Gastrocnemius medialis (tissue), 4 donors: ENCODE measurements at regions not wholly inside any gene's neighbourhood (a gene's known extent, or its start where the extent isn't known, plus 50 kb on each side); places are given as distances from the start of the nearest gene placed in this dataset.

Source experiments
- ATAC-seq, 2 donors: fragments of 150-250 bp; one replicate each; pipeline ENCODE4 v1.9.1; 2016
- DNase-seq, 2 donors: peaks; one replicate each; pipeline ENCODE4 v3.0.0-alpha.2; 2019
- H3K27ac ChIP-seq, 4 donors: fragments of 200-600 bp; sonication (generic); 1 replicate in 1 of 4; 2 replicates in 3 of 4; pipeline ENCODE4 v1.5.1; 2016 to 2018; ENCODE audit warnings: mild to moderate bottlenecking in 2 of 4, moderate library complexity in 1 of 4
- H3K27me3 ChIP-seq, 3 donors: fragments of 200-600 bp; sonication (generic) in 2 of 3; 1 replicate in 1 of 3; 2 replicates in 2 of 3; pipeline versions ENCODE4 v1.5.1 to v1.6.0; 2016 to 2019; ENCODE audit warnings: mild to moderate bottlenecking in 1 of 3, moderate library complexity in 1 of 3
- H3K36me3 ChIP-seq, 2 donors: fragments of 200-600 bp; sonication (generic) in 1 of 2; one replicate each; pipeline ENCODE4 v1.5.1; 2017 to 2018
- H3K4me1 ChIP-seq, 2 donors: fragments of 200-600 bp; sonication (generic) in 1 of 2; one replicate each; pipeline ENCODE4 v1.5.1; 2016 to 2017; ENCODE audit warnings: mild to moderate bottlenecking in 2 of 2
- H3K4me3 ChIP-seq, 4 donors: fragments of 200-600 bp; sonication (generic) in 3 of 4; 1 replicate in 1 of 4; 2 replicates in 3 of 4; pipeline ENCODE4 v1.5.1; 2016 to 2019; ENCODE audit warnings: mild to moderate bottlenecking in 2 of 4
- H3K9me3 ChIP-seq, 3 donors: fragments of 200-600 bp; sonication (generic) in 2 of 3; 1 replicate in 1 of 3; 2 replicates in 2 of 3; pipeline ENCODE4 v1.5.1; 2016 to 2019
- CTCF ChIP-seq, 5 experiments: fragments of 450-650 bp in 3 of 5; fragments of 200-600 bp in 2 of 5; sonication (generic) in 2 of 5; IDR thresholded peaks in 4 of 5; conservative IDR thresholded peaks in 1 of 5; 1 replicate in 4 of 5; 2 replicates in 1 of 5; pipeline ENCODE4 v1.5.1; 2016 to 2019; ENCODE audit warnings: antibody characterized with exemption in 5 of 5, mild to moderate bottlenecking in 3 of 5, moderate library complexity in 3 of 5
- POLR2A ChIP-seq, 2 donors: fragments of 450-650 bp; IDR thresholded peaks; one replicate each; pipeline ENCODE4 v1.6.1; 2017; ENCODE audit warnings: antibody characterized with exemption in 2 of 2, mild to moderate bottlenecking in 2 of 2, moderate library complexity in 2 of 2
- in situ Hi-C, 4 donors: fragments of 200-750 bp; cut with MboI; loops; one replicate each; pipeline versions ENCODE4 v1.15.0 to v1.8.0; 2017; ENCODE audit warnings: low sequenced_read_pairs in 4 of 4
- intact Hi-C: fragments of 100-400 bp; cut with DNase I; formaldehyde crosslinking; loops from one replicate; pipeline ENCODE4 v1.15.1; 2023; ENCODE audit warnings: low total_unique reads

- ATAC-seq (no peak), DNase-seq (no peak)
- H3K4me1 ChIP-seq: no peaks in the 10 kb centered on the region
- in situ Hi-C loops (no loop called here), intact Hi-C loops (no loop called here)
- no peak overlapping the region for H3K4me3 ChIP-seq
- H3K27me3 ChIP-seq: no peaks in the 10 kb centered on the region
- no peak overlapping the region for H3K27ac ChIP-seq
- no peaks in the 10 kb centered on the region for H3K9me3 ChIP-seq
- TF ChIP-seq POLR2A (IDR thresholded peaks at IDR 0.05) (no peak), CTCF (IDR thresholded peaks at IDR 0.05 in 4 of 5, conservative IDR thresholded peaks at IDR 0.05 in 1 of 5) (no peak)
- H3K36me3 ChIP-seq: no peaks in the 10 kb centered on the region
Observed at GRCh38 chr9:31629292-31629691, 755.2 kb upstream of the ACO1 start.

GRCh38 chr9:31637265-31637664, 747.2 kb upstream of the ACO1 start:
- Histone ChIP-seq H3K27me3 (no peaks in the 10 kb centered on the region), H3K9me3 (no peaks in the 10 kb centered on the region), H3K36me3 (no peaks in the 10 kb centered on the region), H3K4me1 (no peaks in the 10 kb centered on the region), H3K4me3 (no peak overlapping the region), H3K27ac (no peak overlapping the region)
- DNase-seq (no peak), ATAC-seq (no peak)
- TF ChIP-seq CTCF (IDR thresholded peaks at IDR 0.05 in 4 of 5, conservative IDR thresholded peaks at IDR 0.05 in 1 of 5) (no peak), POLR2A (IDR thresholded peaks at IDR 0.05) (no peak)
- in situ Hi-C loops (no loop called here), intact Hi-C loops (no loop called here)

- ATAC-seq (no peak), DNase-seq (no peak)
- in situ Hi-C loops: no loop called here
- Histone ChIP-seq H3K4me3 (no peak overlapping the region), H3K27ac (no peak overlapping the region), H3K9me3 (no peaks in the 10 kb centered on the region), H3K27me3 (no peaks in the 10 kb centered on the region), H3K36me3 (no peaks in the 10 kb centered on the region), H3K4me1 (no peaks in the 10 kb centered on the region)
- intact Hi-C loops: no loop called here
- TF ChIP-seq POLR2A (IDR thresholded peaks at IDR 0.05): no peak
Observed at GRCh38 chr9:31637861-31638260, 746.6 kb upstream of the ACO1 start.

- Histone ChIP-seq H3K4me1 (no peaks in the 10 kb centered on the region), H3K27me3 (no peaks in the 10 kb centered on the region), H3K9me3 (no peaks in the 10 kb centered on the region), H3K27ac (no peak overlapping the region), H3K4me3 (no peak overlapping the region), H3K36me3 (no peaks in the 10 kb centered on the region)
- ATAC-seq (no peak), DNase-seq (no peak)
- in situ Hi-C loops (no loop called here), intact Hi-C loops (no loop called here)
- no peak for TF ChIP-seq POLR2A (IDR thresholded peaks at IDR 0.05)
- TF ChIP-seq CTCF (IDR thresholded peaks at IDR 0.05 in 4 of 5, conservative IDR thresholded peaks at IDR 0.05 in 1 of 5): no peak
Observed at GRCh38 chr9:31639451-31639850, 745.0 kb upstream of the ACO1 start.

- no peak overlapping the region for H3K27ac ChIP-seq
- no peaks in the 10 kb centered on the region for H3K4me1 ChIP-seq
- no peaks in the 10 kb centered on the region for H3K27me3 ChIP-seq
- TF ChIP-seq POLR2A (IDR thresholded peaks at IDR 0.05): no peak
- ATAC-seq (no peak), DNase-seq (no peak)
- no peaks in the 10 kb centered on the region for H3K9me3 ChIP-seq
- H3K36me3 ChIP-seq: no peaks in the 10 kb centered on the region
- in situ Hi-C loops: no loop called here
- no peak overlapping the region for H3K4me3 ChIP-seq
- intact Hi-C loops: no loop called here
Observed at GRCh38 chr9:31669311-31669710, 715.1 kb upstream of the ACO1 start.

- in situ Hi-C loops: no loop called here
- H3K4me3 ChIP-seq: no peak overlapping the region
- no peaks in the 10 kb centered on the region for H3K4me1 ChIP-seq
- no peaks in the 10 kb centered on the region for H3K36me3 ChIP-seq
- DNase-seq: no peak
- TF ChIP-seq CTCF (IDR thresholded peaks at IDR 0.05 in 4 of 5, conservative IDR thresholded peaks at IDR 0.05 in 1 of 5) (no peak), POLR2A (IDR thresholded peaks at IDR 0.05) (no peak)
- intact Hi-C loops: no loop called here
- no peak for ATAC-seq
- H3K27ac ChIP-seq: no peak overlapping the region
- no peaks in the 10 kb centered on the region for H3K27me3 ChIP-seq
- H3K9me3 ChIP-seq: no peaks in the 10 kb centered on the region
Observed at GRCh38 chr9:31671011-31671410, 713.4 kb upstream of the ACO1 start.
